Peyer's patch (tissue), 4 donors: ENCODE measurements at regions not wholly inside any gene's neighbourhood (a gene's known extent, or its start where the extent isn't known, plus 50 kb on each side); places are given as distances from the start of the nearest gene placed in this dataset.

Source experiments
- DNase-seq, 3 donors: peaks; one replicate each; pipeline ENCODE4 v3.0.0-alpha.2; 2017 to 2019
- H3K27ac ChIP-seq, 4 donors: fragments of 200-600 bp; sonication (generic); one replicate each; pipeline ENCODE4 v1.5.1; 2016 to 2019
- H3K27me3 ChIP-seq, 2 donors: fragments of 200-600 bp; sonication (generic); one replicate each; pipeline ENCODE4 v1.5.1; 2019
- H3K36me3 ChIP-seq, 3 donors: fragments of 200-600 bp; sonication (generic); one replicate each; pipeline ENCODE4 v1.5.1; 2016 to 2019
- H3K4me1 ChIP-seq, 4 donors: fragments of 200-600 bp; sonication (generic); one replicate each; pipeline ENCODE4 v1.5.1; 2016 to 2019
- H3K4me3 ChIP-seq, 4 donors: fragments of 200-600 bp; sonication (generic); 1 replicate in 3 of 4; 2 replicates in 1 of 4; pipeline ENCODE4 v1.5.1; 2016 to 2019; ENCODE audit warnings: mild to moderate bottlenecking in 1 of 4
- H3K9me3 ChIP-seq, 4 donors: fragments of 200-600 bp; sonication (generic); one replicate each; pipeline ENCODE4 v1.5.1; 2016 to 2019; ENCODE audit warnings: mild to moderate bottlenecking in 1 of 4
- CTCF ChIP-seq, 6 experiments: fragments of 450-650 bp in 4 of 6; fragments of 200-600 bp in 2 of 6; sonication (generic) in 1 of 6; IDR thresholded peaks; one replicate each; pipeline ENCODE4 v1.5.1; 2017 to 2019; ENCODE audit warnings: antibody characterized with exemption in 6 of 6, mild to moderate bottlenecking in 3 of 6, moderate library complexity in 1 of 6
- POLR2A ChIP-seq, 2 donors: fragments of 450-650 bp; IDR thresholded peaks; one replicate each; pipeline ENCODE4 v1.5.1; 2017; ENCODE audit warnings: antibody characterized with exemption in 2 of 2, mild to moderate bottlenecking in 2 of 2, moderate library complexity in 2 of 2

GRCh38 chr3:4926892-4927291 lies 52.3 kb upstream of the BHLHE40 start:
- no peaks in the 10 kb centered on the region for H3K4me1 ChIP-seq
- H3K27ac ChIP-seq, result no peak overlapping the region
- TF ChIP-seq CTCF (IDR thresholded peaks at IDR 0.05) (no peak), POLR2A (IDR thresholded peaks at IDR 0.05) (no peak)
- no peak for DNase-seq
- no peaks in the 10 kb centered on the region for H3K36me3 ChIP-seq
- no peaks in the 10 kb centered on the region for H3K27me3 ChIP-seq
- no peak overlapping the region for H3K4me3 ChIP-seq
- no peaks in the 10 kb centered on the region for H3K9me3 ChIP-seq

- no peak for TF ChIP-seq CTCF (IDR thresholded peaks at IDR 0.05)
- TF ChIP-seq POLR2A (IDR thresholded peaks at IDR 0.05), result no peak
- Histone ChIP-seq H3K27ac (no peak overlapping the region), H3K27me3 (no peaks in the 10 kb centered on the region), H3K36me3 (no peaks in the 10 kb centered on the region), H3K4me1 (no peaks in the 10 kb centered on the region), H3K4me3 (no peak overlapping the region), H3K9me3 (no peaks in the 10 kb centered on the region)
- DNase-seq, result no peak
These were observed 50.9 kb upstream of the BHLHE40 start for GRCh38 chr3:4928277-4928789.
